Left colon (tissue), 2 donors: ENCODE measurements at regions not wholly inside any gene's neighbourhood (a gene's known extent, or its start where the extent isn't known, plus 50 kb on each side); places are given as distances from the start of the nearest gene placed in this dataset.
"Not testable (repeated sequence)": the region's sequence is repeated elsewhere in the genome, so short reads cannot be mapped to it uniquely, and the experiment has no call there.

ENCODE experiments used
- ATAC-seq: fragments of 200-7000 bp; cut with Tn5 transposase; one replicate; pipeline ENCODE4 v1.9.1; 2020; ENCODE audit warnings: mild to moderate bottlenecking, moderate library complexity
- DNase-seq, 2 donors: peaks; one replicate each; pipeline ENCODE4 v3.0.0-alpha.2; 2020
- intact Hi-C, 2 donors: fragments of 100-400 bp; cut with DNase I in 1 of 2; cut with micrococcal nuclease in 1 of 2; formaldehyde crosslinking; loops; one replicate each; pipeline versions ENCODE4 v1.11.2 to v1.14.0; 2022; cut with DNase I, micrococcal nuclease
- donor health status: DM: no; HTN: no; CAD: no.
- donor health status: DM: yes; HTN: yes; CAD: no.

DNA sequence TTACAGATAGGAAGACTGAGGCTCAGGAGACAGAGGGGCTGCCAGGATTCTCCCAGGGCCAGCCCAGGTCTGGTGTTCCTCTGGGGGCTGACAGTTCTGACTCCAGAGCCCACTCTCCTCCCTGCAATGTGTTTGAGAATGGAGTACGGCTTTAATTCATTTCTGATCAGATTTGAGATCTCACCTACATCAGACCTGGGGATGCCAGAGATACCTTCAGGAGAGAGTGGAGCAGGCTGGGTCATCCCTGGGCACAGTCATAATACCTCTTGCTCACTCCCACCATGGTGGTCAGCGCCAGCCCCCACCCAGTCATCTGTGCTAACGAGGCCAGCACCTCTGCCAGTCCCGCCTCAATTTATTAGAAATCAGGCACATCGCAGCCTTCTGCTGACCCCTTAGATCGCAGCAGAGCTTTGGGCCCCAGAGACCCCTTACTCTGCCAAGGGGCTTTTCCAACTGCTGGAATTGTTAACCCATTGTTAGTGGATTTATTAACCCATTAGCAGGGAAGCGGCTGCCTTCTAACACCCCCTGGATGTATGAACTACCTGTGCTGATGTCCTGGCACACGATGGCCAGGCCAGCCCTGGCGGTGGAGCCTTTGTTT, 352.1 kb downstream of the MATN1 start:
- intact Hi-C loops: no loop called here
- DNase-seq: no peak
- ATAC-seq: no peak

DNA sequence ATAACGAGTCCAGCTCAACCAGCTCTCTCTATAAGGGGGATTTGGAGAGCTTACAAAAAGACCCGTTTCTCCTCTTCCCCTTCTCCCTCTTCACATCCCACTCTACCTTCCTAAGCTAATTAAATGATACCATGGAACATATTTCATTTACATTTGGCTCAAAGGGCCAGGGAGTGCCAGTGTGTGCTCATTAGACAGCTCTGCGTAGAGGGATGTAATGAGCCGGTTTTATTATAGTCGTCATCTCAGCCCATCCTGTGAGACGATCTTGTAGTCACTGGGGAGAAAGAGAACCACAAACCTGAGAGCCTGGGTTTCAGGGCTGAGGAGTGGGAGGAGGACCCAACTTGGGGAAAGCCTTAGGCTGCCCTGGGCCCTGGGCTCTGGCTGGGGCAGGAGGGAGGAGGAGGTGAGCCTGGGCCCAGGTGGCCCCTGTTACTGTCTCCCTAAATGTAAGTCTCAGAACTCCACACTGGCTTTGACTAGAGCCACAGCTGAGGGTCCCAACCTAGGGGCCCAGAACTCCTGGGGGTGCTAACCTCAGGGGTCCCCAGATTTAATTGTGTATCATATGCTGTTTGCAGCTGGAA, 354.6 kb downstream of the MATN1 start:
- DNase-seq (no peak), ATAC-seq (no peak)

DNA sequence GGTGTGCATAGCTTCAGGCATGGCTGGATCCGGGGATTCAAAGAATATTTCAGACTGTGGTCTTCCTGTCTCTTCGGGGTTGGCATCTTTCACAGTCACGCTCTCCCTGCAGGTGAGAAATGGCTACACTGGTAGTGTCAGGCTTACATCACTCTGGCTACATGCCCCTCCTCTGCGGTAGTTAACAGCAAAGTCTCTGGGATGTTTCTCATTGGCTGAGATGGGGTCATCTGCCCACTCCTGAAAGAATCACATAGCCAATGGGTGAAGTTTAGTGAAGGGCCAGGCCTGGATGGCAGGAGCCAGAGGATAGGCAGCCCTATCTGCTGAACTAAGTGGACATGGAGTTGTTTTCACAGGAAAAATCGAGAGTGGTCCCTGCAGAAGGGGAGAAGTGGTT, 356.5 kb downstream of the MATN1 start:
- DNase-seq (no peak), ATAC-seq (no peak)
- intact Hi-C loops: no loop called here

More for the DNA sequence above, 354.6 kb downstream of the MATN1 start:
- intact Hi-C loops: no loop called here

- DNase-seq: no peak
- intact Hi-C loops: no loop called here
- ATAC-seq: no peak
These were observed 357.2 kb downstream of the MATN1 start for GRCh38 chr1:30366199-30366598.

- no peak for ATAC-seq
- intact Hi-C loops: no loop called here
- DNase-seq: no peak
These were observed 357.8 kb downstream of the MATN1 start for GRCh38 chr1:30365596-30365995.

DNA sequence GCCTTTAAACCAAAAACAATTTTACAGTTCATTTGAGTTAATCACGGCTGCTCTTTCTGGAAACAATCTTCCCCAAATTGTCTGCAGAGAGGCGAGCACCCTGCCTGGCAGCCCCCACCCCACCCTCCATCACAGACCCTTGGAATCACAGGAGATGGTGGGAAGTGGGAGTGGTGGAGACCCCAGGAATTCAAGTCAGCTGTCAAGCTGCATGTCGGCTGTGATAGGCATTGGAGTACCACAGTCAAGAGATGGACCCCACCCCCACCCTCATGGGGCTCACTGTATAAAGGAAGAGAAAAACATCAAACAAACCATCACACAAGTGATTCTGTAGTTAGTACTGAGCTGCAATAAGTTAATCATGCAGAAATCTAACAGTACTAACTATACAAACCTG, 360.4 kb downstream of the MATN1 start:
- intact Hi-C loops: no loop called here
- ATAC-seq: no peak

GRCh38 chr1:30362603-30362990, 360.8 kb downstream of the MATN1 start:
- ATAC-seq: no peak
- no peak for DNase-seq
- intact Hi-C loops: no loop called here

More for the DNA sequence above, 360.4 kb downstream of the MATN1 start:
- DNase-seq: no peak

DNA sequence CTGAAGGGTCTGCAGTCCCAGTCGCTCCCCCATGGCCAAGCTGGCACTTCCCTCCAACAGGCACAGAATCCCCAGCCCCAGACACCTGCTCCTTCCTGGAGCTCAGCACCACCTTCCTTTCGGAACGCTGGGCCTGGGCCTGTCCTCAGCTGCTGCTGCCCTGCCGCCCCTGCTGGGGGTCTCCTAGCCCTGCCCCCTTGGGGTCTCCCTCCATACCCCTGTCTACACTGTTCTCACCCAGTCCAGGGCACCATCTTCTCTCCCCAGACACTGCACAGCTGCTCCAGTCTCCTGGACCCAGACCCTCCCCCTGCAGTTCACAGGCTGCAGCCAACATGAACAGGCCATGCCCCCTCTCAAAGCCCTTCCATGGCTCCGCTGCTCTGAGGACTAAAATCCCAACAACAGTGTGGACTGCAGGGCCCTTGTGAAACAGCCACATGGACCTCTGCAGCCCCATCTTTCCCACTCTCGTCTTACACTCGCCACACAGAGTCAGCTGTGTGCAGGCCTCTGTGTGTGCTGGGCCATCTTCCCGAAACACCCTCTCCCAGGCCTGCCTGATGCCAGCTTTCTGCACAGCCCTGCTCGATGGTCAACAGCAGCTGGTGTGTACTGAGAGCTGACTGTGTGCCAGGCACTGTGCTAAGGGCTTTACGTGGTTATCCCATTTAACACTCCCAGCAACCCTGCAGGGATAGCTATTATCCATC, 361.3 kb downstream of the MATN1 start:
- DNase-seq, ATAC-seq, intact Hi-C loops: not testable (repeated sequence)

DNA sequence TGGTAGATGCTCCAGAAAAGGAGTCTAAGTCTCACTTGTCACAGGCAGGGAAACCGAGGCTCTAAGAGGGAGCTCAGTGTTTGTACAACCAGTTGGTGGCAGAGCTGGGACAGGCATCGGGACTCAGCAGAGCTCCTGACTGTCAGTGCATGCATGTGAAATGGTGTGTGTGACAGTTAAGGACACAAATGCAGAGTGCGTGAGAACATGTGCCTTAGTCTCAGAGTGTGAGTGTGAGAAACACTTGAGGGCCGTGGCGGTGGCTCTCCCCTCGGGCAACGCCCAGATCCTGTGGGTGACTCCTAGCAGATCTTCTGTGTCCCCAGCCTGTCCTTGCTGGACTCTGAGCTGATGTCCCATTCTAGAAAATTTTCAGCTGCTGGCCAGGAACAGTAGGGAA, 362.6 kb downstream of the MATN1 start:
- ATAC-seq (no peak), DNase-seq (no peak)
- intact Hi-C loops: no loop called here

DNA sequence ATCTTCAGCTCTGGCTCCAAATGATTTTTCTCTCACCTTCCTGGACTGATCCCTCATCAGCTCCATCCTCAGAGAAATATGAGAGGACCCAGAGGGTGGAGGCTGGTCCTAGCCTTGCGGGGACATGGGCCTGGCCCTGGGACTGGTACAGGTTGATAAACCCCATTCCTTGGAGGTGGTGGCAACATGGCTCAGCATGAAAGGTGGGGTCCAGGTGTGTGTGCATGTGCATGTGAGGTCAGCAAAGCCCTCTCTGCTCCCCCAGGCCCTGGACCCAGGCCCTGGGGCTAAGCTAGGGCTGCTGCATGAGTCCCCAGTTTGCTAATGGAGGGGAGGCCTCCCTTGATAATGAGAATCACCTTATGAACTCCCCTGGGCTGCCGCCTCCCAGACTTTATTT, 363.1 kb downstream of the MATN1 start:
- intact Hi-C loops: no loop called here
- ATAC-seq (no peak), DNase-seq (no peak)

DNA sequence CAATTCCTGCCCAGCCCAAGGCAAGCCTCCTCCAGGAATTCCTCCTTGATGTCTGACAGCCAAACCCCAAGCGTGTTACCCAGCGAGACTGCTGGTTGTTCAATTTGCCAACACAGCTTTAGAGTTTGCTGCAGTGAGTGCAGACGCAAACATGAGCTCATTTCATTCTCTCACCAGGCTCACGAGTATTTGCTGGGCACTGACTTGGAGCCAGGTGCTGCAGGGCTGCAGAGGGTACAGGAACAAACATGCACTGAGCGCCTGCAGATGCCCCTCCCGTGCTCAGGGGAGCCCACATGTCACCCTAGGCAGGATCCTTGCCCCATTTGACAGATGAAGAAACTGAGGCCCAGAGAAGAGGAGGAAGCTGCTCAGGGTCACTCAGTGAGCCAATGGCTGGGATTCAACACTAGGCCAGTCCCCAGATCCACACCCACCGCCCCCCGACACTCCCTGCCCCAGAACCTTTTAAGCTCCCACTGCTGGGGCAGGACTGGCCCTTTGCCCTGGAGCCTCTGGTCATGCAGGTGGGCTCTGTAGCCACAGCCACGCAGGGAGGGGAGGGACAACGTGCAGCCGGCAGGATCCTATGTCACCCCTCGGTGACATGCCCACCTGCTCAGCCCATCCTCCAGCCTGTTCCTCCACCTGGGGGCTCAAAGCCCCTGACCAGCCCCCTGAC, 363.7 kb downstream of the MATN1 start:
- DNase-seq (no peak), ATAC-seq (no peak)
- intact Hi-C loops: no loop called here

GRCh38 chr1:30358500-30358899, 364.9 kb downstream of the MATN1 start:
- DNase-seq (no peak), ATAC-seq (no peak)
- intact Hi-C loops: no loop called here

DNA sequence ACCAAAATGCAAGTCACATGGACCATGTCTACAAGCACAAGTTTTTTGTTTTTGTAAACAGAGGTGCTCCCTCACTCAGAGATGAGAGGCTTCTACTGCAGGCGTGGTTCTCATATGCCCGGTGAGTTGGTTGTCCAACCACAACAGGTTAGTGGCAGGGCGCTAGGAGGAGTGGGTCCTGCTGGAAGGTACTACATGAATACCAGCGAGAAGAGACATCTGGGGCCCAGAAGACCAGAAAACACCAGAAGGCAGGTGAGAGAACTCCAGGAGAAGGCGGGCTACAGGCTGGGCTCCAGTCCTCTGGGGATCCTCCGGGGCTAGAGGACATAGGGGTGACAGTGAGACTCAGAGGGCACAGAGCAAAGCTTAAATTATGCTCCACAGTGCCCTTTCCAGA, 366.5 kb downstream of the MATN1 start:
- intact Hi-C loops: no loop called here
- no peak for DNase-seq
- ATAC-seq: no peak

- intact Hi-C loops: no loop called here
- DNase-seq: no peak
- ATAC-seq: no peak
These were observed 369.0 kb downstream of the MATN1 start for GRCh38 chr1:30354410-30354809.

DNA sequence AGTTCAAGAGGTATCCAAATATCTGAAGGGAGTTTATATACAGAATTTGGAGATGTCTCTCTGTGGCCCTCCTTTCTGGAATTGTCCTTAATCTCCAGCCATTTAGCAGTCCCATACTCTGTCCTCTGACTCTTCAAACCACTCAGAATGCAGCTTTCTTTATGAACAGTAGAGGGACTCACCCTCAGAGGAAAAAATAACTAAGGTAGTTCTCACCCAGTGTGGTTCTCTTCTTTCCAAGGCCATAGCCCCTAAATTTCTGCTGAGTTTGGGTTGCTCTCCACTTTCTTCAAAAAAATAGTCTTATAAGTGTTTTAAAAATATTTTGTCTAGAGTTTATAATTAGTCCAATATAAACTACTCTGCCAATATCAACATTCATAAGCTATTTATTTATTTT, 369.7 kb downstream of the MATN1 start:
- intact Hi-C loops: no loop called here
- no peak for ATAC-seq
- no peak for DNase-seq

GRCh38 chr1:30348147-30348546, 375.2 kb downstream of the MATN1 start:
- no peak for DNase-seq
- ATAC-seq: no peak
- intact Hi-C loops: no loop called here

GRCh38 chr1:30345491-30346130, 377.8 kb downstream of the MATN1 start:
- intact Hi-C loops: no loop called here
- DNase-seq: no peak
- ATAC-seq: no peak

- intact Hi-C loops: no loop called here
- ATAC-seq (no peak), DNase-seq (no peak)
These were observed 379.8 kb downstream of the MATN1 start for GRCh38 chr1:30343562-30343961.

DNA sequence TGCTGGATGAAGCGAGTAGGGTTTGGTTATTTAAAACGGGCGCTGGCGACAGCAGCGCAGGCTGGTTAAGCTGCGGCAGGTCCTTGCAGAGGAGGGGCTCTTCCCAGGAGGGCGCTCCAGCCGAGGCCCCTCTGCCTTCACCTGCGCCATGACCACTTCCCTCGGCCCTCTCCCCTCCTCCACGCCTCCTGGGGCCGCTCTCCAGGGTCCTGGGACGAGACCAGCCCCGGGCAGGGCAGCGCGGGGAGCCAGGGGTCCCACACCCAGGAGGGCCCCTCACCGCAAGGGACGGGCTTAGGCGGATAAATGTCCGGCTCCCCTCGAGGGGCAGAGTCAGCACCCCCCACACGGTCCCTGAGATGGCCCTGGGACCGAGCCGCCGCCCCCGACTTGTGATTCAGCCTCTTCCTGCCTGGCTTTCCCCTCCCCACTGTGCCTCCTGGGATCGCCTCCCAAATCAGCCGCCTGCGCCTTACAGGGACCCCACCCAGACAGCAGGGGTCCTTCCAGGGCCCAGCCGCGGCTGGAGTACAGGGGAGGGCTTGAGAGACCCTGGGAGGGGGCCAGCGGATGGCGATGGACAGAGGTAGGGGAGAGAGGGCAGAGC, 380.7 kb downstream of the MATN1 start:
- ATAC-seq: no peak
- intact Hi-C loops: no loop called here
- no peak for DNase-seq
